Coronary artery (tissue), 2 donors: ENCODE measurements at regions not wholly inside any gene's neighbourhood (a gene's known extent, or its start where the extent isn't known, plus 50 kb on each side); places are given as distances from the start of the nearest gene placed in this dataset.

ENCODE experiments used
- DNase-seq: peaks from one replicate; pipeline ENCODE4 v3.0.0-alpha.2; 2017; ENCODE audit warnings: low spot score
- H3K27ac ChIP-seq, 2 donors: fragments of 200-600 bp; sonication (generic); one replicate each; pipeline ENCODE4 v1.5.1; 2016 to 2019
- H3K4me3 ChIP-seq: fragments of 200-600 bp; sonication (generic); 2 replicates; pipeline ENCODE4 v1.5.1; 2016; ENCODE audit warnings: mild to moderate bottlenecking, moderate library complexity
- CTCF ChIP-seq: fragments of 200-600 bp; sonication (generic); IDR thresholded peaks from one replicate; pipeline ENCODE4 v1.5.1; 2019; ENCODE audit warnings: antibody characterized with exemption

- TF ChIP-seq CTCF: no peak
- H3K4me3 ChIP-seq: no peak overlapping the region
- no peak overlapping the region for H3K27ac ChIP-seq
- peak; percentile 53 for DNase-seq
Measured at GRCh38 chr1:30407865-30408580, 315.4 kb downstream of the MATN1 start.

- DNase-seq: peak; percentile 61
- Histone ChIP-seq H3K4me3 (no peak overlapping the region), H3K27ac (no peak overlapping the region)
- no peak for TF ChIP-seq CTCF
Measured at GRCh38 chr1:30406996-30407864, 316.2 kb downstream of the MATN1 start.

- no peak overlapping the region for H3K27ac ChIP-seq
- TF ChIP-seq CTCF: no peak
- H3K4me3 ChIP-seq: no peak overlapping the region
- DNase-seq: peak; percentile 19
Measured at GRCh38 chr1:30405631-30406212, 317.7 kb downstream of the MATN1 start.

GRCh38 chr1:30405081-30405480, 318.3 kb downstream of the MATN1 start:
- peak; percentile 31 for DNase-seq
- no peak for TF ChIP-seq CTCF
- Histone ChIP-seq H3K4me3 (no peak overlapping the region), H3K27ac (no peak overlapping the region)

GRCh38 chr1:30404341-30404740, 319.0 kb downstream of the MATN1 start:
- no peak for TF ChIP-seq CTCF
- peak; percentile 11 for DNase-seq
- no peak overlapping the region for H3K4me3 ChIP-seq
- H3K27ac ChIP-seq: no peak overlapping the region

- H3K4me3 ChIP-seq: no peak overlapping the region
- no peak for DNase-seq
- H3K27ac ChIP-seq: no peak overlapping the region
- TF ChIP-seq CTCF: no peak
Measured at GRCh38 chr1:30403726-30404125, 319.7 kb downstream of the MATN1 start.
